Medulla oblongata (tissue), 1 donor: ENCODE measurements at regions not wholly inside any gene's neighbourhood (a gene's known extent, or its start where the extent isn't known, plus 50 kb on each side); places are given as distances from the start of the nearest gene placed in this dataset.

Source experiments
- DNase-seq: peaks from one replicate; pipeline ENCODE4 v3.0.0-alpha.2; 2015; ENCODE audit errors: extremely low spot score

GRCh38 chr3:63207066-63207590, 71.0 kb upstream of the SYNPR start:
- no peak for DNase-seq

DNA sequence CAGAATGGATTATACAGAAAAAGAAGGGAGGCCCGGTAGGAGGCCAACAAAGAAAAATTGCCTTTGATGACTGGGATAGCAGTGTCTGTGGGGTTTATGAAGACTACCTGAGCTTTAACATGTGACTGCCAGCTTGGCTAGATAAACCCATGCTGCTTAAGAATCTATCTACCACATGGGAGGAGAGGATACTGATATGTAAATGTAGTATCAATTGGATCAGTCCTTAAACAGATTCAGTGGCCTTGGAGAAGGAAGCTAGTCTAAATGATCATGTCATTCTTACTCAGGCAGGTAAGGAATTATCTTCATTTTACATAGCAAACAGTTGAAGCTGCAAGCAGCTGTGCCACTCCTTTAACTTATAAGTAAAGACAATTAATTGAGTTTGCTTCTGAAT, 50.0 kb upstream of the SYNPR start:
- DNase-seq, result no peak
